ENCODE measurements at regions not wholly inside any gene's neighbourhood (a gene's known extent, or its start where the extent isn't known, plus 50 kb on each side); places are given as distances from the start of the nearest gene placed in this dataset.

- no peak for DNase-seq (ENCODE audit: low read depth)
Observed at GRCh38 chr5:124059200-124059599, 547.2 kb downstream of the CSNK1G3 start.

GRCh38 chr5:124057724-124058231 lies 545.8 kb downstream of the CSNK1G3 start:
- no peak for DNase-seq (ENCODE audit: low read depth)

- no peak for DNase-seq (ENCODE audit: low read depth)
Observed at GRCh38 chr5:124056991-124057723, 545.2 kb downstream of the CSNK1G3 start.

GRCh38 chr5:124056326-124056990 lies 544.5 kb downstream of the CSNK1G3 start:
- DNase-seq (ENCODE audit: low read depth), result no peak

GRCh38 chr5:124055751-124056150 lies 543.8 kb downstream of the CSNK1G3 start:
- DNase-seq (ENCODE audit: low read depth), result no peak

- no peak for DNase-seq (ENCODE audit: low read depth)
Observed at GRCh38 chr5:124054564-124054963, 542.6 kb downstream of the CSNK1G3 start.

- DNase-seq (ENCODE audit: low read depth), result no peak
Observed at GRCh38 chr5:124053340-124053739, 541.4 kb downstream of the CSNK1G3 start.

- no peak for DNase-seq (ENCODE audit: low read depth)
Observed at GRCh38 chr5:124052201-124052600, 540.2 kb downstream of the CSNK1G3 start.

- no peak for DNase-seq (ENCODE audit: low read depth)
Observed at GRCh38 chr5:124050120-124050770, 538.3 kb downstream of the CSNK1G3 start.

GRCh38 chr5:124045412-124045811 lies 533.4 kb downstream of the CSNK1G3 start:
- no peak for DNase-seq (ENCODE audit: low read depth)

GRCh38 chr5:124044613-124045012 lies 532.6 kb downstream of the CSNK1G3 start:
- no peak for DNase-seq (ENCODE audit: low read depth)

- no peak for DNase-seq (ENCODE audit: low read depth)
Observed at GRCh38 chr5:124043456-124043855, 531.5 kb downstream of the CSNK1G3 start.

- DNase-seq (ENCODE audit: low read depth), result no peak
Observed at GRCh38 chr5:124040799-124041198, 528.8 kb downstream of the CSNK1G3 start.

- DNase-seq (ENCODE audit: low read depth), result no peak
Observed at GRCh38 chr5:124039410-124039809, 527.4 kb downstream of the CSNK1G3 start.

GRCh38 chr5:124036786-124037185 lies 524.8 kb downstream of the CSNK1G3 start:
- no peak for DNase-seq (ENCODE audit: low read depth)

- no peak for DNase-seq (ENCODE audit: low read depth)
Observed at GRCh38 chr5:124034963-124035362, 523.0 kb downstream of the CSNK1G3 start.

- no peak for DNase-seq (ENCODE audit: low read depth)
Observed at GRCh38 chr5:124034083-124034700, 522.2 kb downstream of the CSNK1G3 start.

- no peak for DNase-seq (ENCODE audit: low read depth)
Observed at GRCh38 chr5:124030043-124030491, 518.1 kb downstream of the CSNK1G3 start.

- no peak for DNase-seq (ENCODE audit: low read depth)
Observed at GRCh38 chr5:124027441-124027840, 515.5 kb downstream of the CSNK1G3 start.

- no peak for DNase-seq (ENCODE audit: low read depth)
Observed at GRCh38 chr5:124025306-124025845, 513.4 kb downstream of the CSNK1G3 start.

- DNase-seq (ENCODE audit: low read depth), result no peak
Observed at GRCh38 chr5:124022966-124023365, 511.0 kb downstream of the CSNK1G3 start.

- DNase-seq (ENCODE audit: low read depth), result no peak
Observed at GRCh38 chr5:124021776-124022175, 509.8 kb downstream of the CSNK1G3 start.
